ENCODE measurements at regions not wholly inside any gene's neighbourhood (a gene's known extent, or its start where the extent isn't known, plus 50 kb on each side); places are given as distances from the start of the nearest gene placed in this dataset.
"Not testable (repeated sequence)": the region's sequence is repeated elsewhere in the genome, so short reads cannot be mapped to it uniquely, and the experiment has no call there.

- peaks cover 45% of the 10 kb centered on the region for H3K4me1 Mint-ChIP-seq (ENCODE audit: low read depth)
- no peak overlapping the region for H3K4me3 Mint-ChIP-seq
- no peak overlapping the region for H3K27ac Mint-ChIP-seq
- no peaks in the 10 kb centered on the region for H3K36me3 Mint-ChIP-seq (ENCODE audit: low read depth)
- H3K9me3 Mint-ChIP-seq, result no peaks in the 10 kb centered on the region
- TF ChIP-seq CTCF (IDR thresholded peaks at IDR 0.05), result no peak
- H3K27me3 Mint-ChIP-seq (ENCODE audit: insufficient read depth), result peaks cover 2% of the 10 kb centered on the region
- DNase-seq, result no peak
Measured at GRCh38 chr18:49693717-49694005, 119.7 kb downstream of the ACAA2 start.

- DNase-seq, result no peak
- H3K9me3 Mint-ChIP-seq, result no peaks in the 10 kb centered on the region
- TF ChIP-seq CTCF (IDR thresholded peaks at IDR 0.05), result no peak
- no peaks in the 10 kb centered on the region for H3K36me3 Mint-ChIP-seq (ENCODE audit: low read depth)
- peaks cover 39% of the 10 kb centered on the region for H3K4me1 Mint-ChIP-seq (ENCODE audit: low read depth)
- H3K27me3 Mint-ChIP-seq (ENCODE audit: insufficient read depth), result peaks cover 2% of the 10 kb centered on the region
- H3K4me3 Mint-ChIP-seq, result no peak overlapping the region
- no peak overlapping the region for H3K27ac Mint-ChIP-seq
Measured at GRCh38 chr18:49692906-49693716, 120.2 kb downstream of the ACAA2 start.

GRCh38 chr18:49691177-49691608, 122.1 kb downstream of the ACAA2 start:
- Mint-ChIP-seq H3K4me3 (peak overlapping the region; percentile 72), H3K27me3 (ENCODE audit: insufficient read depth) (peaks cover 2% of the 10 kb centered on the region), H3K27ac (peak overlapping the region; percentile 80), H3K9me3 (no peaks in the 10 kb centered on the region), H3K36me3 (ENCODE audit: low read depth) (no peaks in the 10 kb centered on the region), H3K4me1 (ENCODE audit: low read depth) (peaks cover 31% of the 10 kb centered on the region)
- TF ChIP-seq CTCF (IDR thresholded peaks at IDR 0.05), result no peak
- DNase-seq, result peak; percentile 90

- Mint-ChIP-seq H3K4me3 (peak overlapping the region; percentile 72), H3K27ac (peak overlapping the region; percentile 80), H3K36me3 (ENCODE audit: low read depth) (no peaks in the 10 kb centered on the region), H3K9me3 (no peaks in the 10 kb centered on the region), H3K27me3 (ENCODE audit: insufficient read depth) (peaks cover 2% of the 10 kb centered on the region), H3K4me1 (ENCODE audit: low read depth) (peaks cover 39% of the 10 kb centered on the region)
- peak; percentile 94 for DNase-seq
- no peak for TF ChIP-seq CTCF (IDR thresholded peaks at IDR 0.05)
Measured at GRCh38 chr18:49690312-49690711, 123.0 kb downstream of the ACAA2 start.

- H3K27ac Mint-ChIP-seq, result no peak overlapping the region
- DNase-seq, result no peak
- H3K36me3 Mint-ChIP-seq (ENCODE audit: low read depth), result no peaks in the 10 kb centered on the region
- H3K4me1 Mint-ChIP-seq (ENCODE audit: low read depth), result peaks cover 33% of the 10 kb centered on the region
- no peaks in the 10 kb centered on the region for H3K9me3 Mint-ChIP-seq
- no peak overlapping the region for H3K4me3 Mint-ChIP-seq
- no peak for TF ChIP-seq CTCF (IDR thresholded peaks at IDR 0.05)
- peaks cover 2% of the 10 kb centered on the region for H3K27me3 Mint-ChIP-seq (ENCODE audit: insufficient read depth)
Measured at GRCh38 chr18:49685231-49685942, 123.5 kb downstream of the LIPG start.

GRCh38 chr18:49682803-49683190, 120.9 kb downstream of the LIPG start:
- H3K27ac Mint-ChIP-seq; H3K36me3 Mint-ChIP-seq (ENCODE audit: low read depth); DNase-seq; H3K4me3 Mint-ChIP-seq; H3K27me3 Mint-ChIP-seq (ENCODE audit: insufficient read depth); H3K9me3 Mint-ChIP-seq: not testable (repeated sequence)
- peaks cover 20% of the 10 kb centered on the region for H3K4me1 Mint-ChIP-seq (ENCODE audit: low read depth)

Data from HFFc6 (cell line).